ENCODE measurements at regions not wholly inside any gene's neighbourhood (a gene's known extent, or its start where the extent isn't known, plus 50 kb on each side); places are given as distances from the start of the nearest gene placed in this dataset.

GRCh38 chr6:74762841-74763240 lies 443.0 kb downstream of the COL12A1 start:
- TF ChIP-seq CTCF (IDR thresholded peaks at IDR 0.05) (no peak), POLR2A (IDR thresholded peaks at IDR 0.05) (no peak)

Measured in uterus (tissue), 2 donors.